Breast epithelium (tissue), 3 donors: ENCODE measurements at regions not wholly inside any gene's neighbourhood (a gene's known extent, or its start where the extent isn't known, plus 50 kb on each side); places are given as distances from the start of the nearest gene placed in this dataset.

Experiments used
- CTCF ChIP-seq, 3 donors: fragments of 450-650 bp; IDR thresholded peaks; one replicate each; pipeline ENCODE4 v1.5.1; 2016 to 2017; ENCODE audit warnings: antibody characterized with exemption in 3 of 3, mild to moderate bottlenecking in 3 of 3, moderate library complexity in 3 of 3
- POLR2A ChIP-seq: fragments of 450-650 bp; IDR thresholded peaks from one replicate; pipeline ENCODE4 v1.6.1; 2016; ENCODE audit warnings: antibody characterized with exemption, mild to moderate bottlenecking, moderate library complexity

DNA sequence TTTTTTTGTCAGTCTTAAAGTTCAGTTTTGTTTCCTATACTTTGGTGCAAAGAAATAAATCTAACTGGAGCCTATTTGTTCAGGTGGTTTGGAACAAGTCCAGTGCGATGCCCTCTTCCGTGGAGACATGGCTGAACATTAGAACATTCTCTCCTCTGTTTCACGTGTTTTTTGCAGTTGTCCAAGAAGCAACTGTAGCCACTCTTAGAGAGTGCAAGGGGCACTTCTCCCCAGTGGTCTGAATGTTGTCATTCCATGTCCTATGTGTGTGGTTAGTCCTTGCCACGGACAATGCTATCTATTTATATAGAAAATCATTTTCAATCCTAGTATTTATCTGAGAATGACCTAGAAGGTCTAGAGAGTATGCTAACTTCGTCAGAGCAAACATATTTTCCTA, 1232.5 kb upstream of the SEL1L start:
- TF ChIP-seq CTCF (IDR thresholded peaks at IDR 0.05) (no peak), POLR2A (no peak)
